Embryonic facial prominence (tissue), 1 donor: ENCODE measurements at regions not wholly inside any gene's neighbourhood (a gene's known extent, or its start where the extent isn't known, plus 50 kb on each side); places are given as distances from the start of the nearest gene placed in this dataset.
"Not testable (repeated sequence)": the region's sequence is repeated elsewhere in the genome, so short reads cannot be mapped to it uniquely, and the experiment has no call there.

Experiments used
- DNase-seq: peaks from one replicate; pipeline ENCODE4 v3.0.0-alpha.2; 2016; ENCODE audit errors: extremely low spot score

GRCh38 chr13:97520061-97520460 is 86.1 kb downstream of the RAP2A start:
- no peak for DNase-seq

DNA sequence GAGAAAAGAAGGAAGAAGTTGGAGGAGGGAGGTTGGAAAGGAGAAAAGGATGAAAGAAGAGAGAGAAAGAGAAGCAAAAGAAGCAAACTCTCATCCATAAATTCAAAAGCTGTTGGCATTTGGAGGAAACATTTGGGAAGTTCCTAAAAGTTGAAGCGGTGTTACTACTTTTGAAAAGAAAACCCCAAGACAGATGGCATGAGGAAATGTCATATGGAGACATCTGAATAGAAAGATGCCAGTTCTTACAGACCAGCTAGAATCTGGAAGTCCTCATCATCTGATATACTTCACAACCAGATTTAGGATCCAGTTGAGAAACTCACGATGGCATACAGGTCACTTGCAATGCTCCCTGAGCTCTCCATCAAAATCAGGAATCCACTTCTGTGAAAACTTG is 86.9 kb downstream of the RAP2A start:
- no peak for DNase-seq

GRCh38 chr13:97521726-97522125 is 87.8 kb downstream of the RAP2A start:
- DNase-seq: no peak

GRCh38 chr13:97522243-97522642 is 88.3 kb downstream of the RAP2A start:
- DNase-seq: no peak

GRCh38 chr13:97526556-97526955 is 92.6 kb downstream of the RAP2A start:
- no peak for DNase-seq

DNA sequence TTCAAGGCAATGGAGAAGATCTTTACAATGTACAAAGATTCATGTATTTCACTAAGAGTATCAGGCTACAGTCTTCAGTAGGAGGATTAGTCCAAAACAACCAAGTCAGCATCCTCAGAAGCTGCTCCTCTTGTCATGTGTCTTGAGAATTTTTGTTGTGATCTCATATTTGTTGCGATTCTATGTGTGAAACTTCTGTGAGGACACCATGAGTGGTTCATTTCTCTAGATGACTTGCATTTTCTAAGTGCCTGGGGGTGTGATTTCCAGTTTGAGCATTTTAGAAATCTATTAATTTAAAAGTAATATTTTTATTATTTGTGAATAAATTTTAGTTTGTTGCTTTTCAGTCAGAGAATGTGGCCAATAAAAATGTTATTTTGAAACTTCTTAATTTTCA is 94.5 kb downstream of the RAP2A start:
- no peak for DNase-seq

- no peak for DNase-seq
These were observed 100.6 kb downstream of the RAP2A start for GRCh38 chr13:97534540-97534939.

DNA sequence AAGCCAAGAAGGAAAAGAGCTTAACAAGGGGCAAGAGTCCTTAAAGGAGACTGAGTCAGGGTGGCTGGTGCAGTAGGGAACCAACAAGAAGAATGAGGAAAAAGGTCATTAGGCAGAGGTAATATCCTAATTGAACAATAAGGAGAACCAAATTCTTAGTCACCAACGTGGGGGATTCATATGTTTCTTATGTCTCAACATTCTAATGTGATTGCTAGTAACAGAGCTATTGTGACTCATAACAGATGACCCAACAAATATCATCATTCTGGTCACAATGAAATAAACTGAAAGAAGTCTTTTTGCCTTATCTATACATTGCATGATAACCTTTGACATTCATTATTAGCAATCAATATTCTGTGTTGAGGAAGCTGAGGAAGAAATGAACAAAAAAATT is 101.6 kb downstream of the RAP2A start:
- no peak for DNase-seq

GRCh38 chr13:97537110-97537509 is 103.1 kb downstream of the RAP2A start:
- no peak for DNase-seq

GRCh38 chr13:97538203-97538602 is 104.2 kb downstream of the RAP2A start:
- DNase-seq: no peak

GRCh38 chr13:97539651-97540610 is 106.0 kb downstream of the RAP2A start:
- DNase-seq: no peak

GRCh38 chr13:97540696-97541095 is 106.7 kb downstream of the RAP2A start:
- no peak for DNase-seq

- no peak for DNase-seq
These were observed 108.2 kb downstream of the RAP2A start for GRCh38 chr13:97542102-97542685.

- no peak for DNase-seq
These were observed 110.2 kb downstream of the RAP2A start for GRCh38 chr13:97544031-97544765.

DNA sequence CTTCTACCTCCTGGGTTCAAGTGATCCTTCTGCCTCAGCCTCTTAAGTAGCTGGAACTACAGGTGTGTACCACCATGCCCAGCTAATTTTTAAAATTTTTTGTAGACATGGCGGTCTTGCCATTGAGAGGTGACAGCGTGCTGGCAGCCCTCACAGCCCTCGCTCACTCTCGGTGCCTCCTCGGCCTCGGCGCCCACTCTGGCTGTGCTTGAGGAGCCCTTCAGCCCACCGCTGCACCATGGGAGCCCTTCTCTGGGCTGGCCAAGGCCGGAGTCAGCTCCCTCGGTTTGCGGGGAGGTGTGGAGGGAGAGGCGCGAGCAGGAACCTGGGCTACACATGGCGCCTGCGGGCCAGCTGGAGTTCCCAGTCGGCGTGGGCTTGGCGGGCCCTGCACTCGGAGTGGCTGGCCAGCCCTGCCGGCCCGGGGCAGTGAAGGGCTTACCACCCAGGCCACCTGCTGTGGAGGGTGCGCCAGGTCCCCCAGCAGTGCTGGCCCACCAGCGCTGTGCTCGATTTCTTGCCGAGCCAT is 111.1 kb downstream of the RAP2A start:
- DNase-seq: not testable (repeated sequence)

DNA sequence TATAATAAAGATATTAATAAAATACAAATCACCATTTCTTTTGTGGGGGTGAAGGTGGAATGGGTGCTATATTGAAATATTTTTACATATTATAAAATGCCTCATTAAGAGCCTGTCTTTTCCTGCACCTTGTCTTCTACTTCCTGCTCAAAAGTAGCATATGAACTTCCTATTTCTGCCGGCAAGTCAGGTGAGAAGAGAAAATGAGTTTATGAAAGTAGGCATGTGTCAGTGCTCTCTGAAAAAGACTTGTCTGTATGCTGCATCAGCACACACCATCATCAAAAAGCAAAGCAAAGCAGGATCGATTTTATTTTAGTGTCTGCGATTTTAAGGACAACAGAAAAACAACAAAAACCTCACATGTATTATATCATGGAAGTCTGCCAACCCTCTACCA is 114.2 kb downstream of the RAP2A start:
- no peak for DNase-seq

DNA sequence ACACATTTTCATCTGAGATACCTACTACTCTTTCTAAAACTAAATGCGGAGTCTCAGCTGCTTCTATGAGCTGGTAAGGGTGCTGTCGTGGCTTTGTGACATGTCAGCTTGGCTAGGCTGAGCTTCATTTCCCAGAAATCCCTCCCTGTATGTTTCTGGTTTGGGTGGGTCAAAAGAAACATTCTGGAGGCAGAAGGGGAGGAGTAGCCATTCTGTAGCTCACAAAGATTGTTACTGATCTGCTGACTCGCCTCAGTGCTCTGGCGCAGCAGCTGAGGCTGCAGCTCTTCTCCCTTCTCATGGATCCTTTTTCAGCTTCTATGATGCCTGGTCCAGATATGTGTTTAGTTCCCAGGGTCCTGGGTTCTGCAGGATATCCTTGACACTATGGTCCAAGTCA is 114.7 kb downstream of the RAP2A start:
- DNase-seq: no peak

DNA sequence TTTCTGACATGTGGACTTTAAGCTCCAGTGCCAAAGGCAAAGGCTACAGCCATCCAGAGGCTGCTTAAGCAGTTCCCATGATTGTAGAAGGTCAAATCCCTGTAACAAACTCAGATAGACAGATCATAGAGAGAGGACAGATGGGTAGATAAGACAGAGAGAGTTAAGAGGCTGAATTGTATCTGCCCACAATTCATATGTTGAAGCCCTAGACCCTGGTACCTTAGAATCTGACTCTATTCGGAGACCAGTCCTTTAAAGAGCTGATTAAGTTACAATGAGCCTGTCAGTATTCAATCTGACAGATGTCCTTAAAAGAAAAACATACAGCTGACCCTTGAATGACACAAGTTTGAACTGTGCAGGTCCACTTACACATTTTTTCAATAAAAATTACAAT is 115.2 kb downstream of the RAP2A start:
- DNase-seq: no peak

DNA sequence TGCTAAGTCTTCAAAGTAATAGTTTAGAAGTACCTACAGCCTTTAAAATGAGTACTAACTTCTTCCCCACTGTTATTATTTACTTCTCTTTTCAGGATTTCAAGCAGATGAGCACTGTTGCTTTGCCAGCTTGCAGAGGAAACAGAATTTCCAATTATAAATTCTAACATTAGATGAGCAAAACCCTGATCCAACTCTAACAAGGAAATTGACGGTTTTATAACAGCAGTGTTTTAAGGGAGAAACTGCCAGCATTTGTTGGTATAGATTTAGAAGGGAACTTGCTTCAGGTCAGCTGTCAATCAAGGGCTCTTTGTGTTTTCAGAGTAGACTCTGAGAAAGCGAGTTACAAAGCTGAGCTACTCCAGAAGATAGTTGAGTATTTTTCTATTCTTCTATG is 120.5 kb downstream of the RAP2A start:
- no peak for DNase-seq

DNA sequence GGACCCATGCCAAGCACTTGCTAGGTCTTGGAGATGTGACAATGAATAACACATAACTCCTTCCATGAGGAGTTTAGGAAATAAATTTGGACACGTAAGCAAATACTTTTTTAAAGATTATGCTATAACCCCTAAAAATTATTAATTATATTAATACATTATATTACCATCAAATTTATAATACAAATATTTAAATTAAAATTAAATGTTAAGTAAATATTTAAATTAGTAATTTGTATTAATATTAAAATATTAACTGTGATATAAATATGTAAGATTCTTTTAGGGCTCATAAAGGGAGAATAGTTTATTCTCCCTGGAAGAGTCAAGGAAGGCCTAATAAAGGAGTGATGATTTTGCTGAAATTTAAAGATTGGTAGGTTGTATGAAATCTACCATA is 121.1 kb downstream of the RAP2A start:
- no peak for DNase-seq

GRCh38 chr13:97559030-97559429 is 125.1 kb downstream of the RAP2A start:
- no peak for DNase-seq

GRCh38 chr13:97559981-97560380 is 126.0 kb downstream of the RAP2A start:
- DNase-seq: no peak
